IPS-15b (cell line): ENCODE measurements at regions not wholly inside any gene's neighbourhood (a gene's known extent, or its start where the extent isn't known, plus 50 kb on each side); places are given as distances from the start of the nearest gene placed in this dataset.
A peak's percentile ranks its signal among the peaks of the same experiment; 100 is the strongest.

ENCODE experiments used
- H3K27me3 ChIP-seq: one replicate; pipeline ENCODE4 v1.6.1; 2013; ENCODE audit warnings: low read length; ENCODE audit not compliant: control insufficient read depth, insufficient read depth
- H3K36me3 ChIP-seq: one replicate; pipeline ENCODE4 v1.6.1; 2013; ENCODE audit warnings: low read length; ENCODE audit not compliant: control insufficient read depth, insufficient read depth
- H3K4me1 ChIP-seq: one replicate; pipeline ENCODE4 v1.6.1; 2013; ENCODE audit warnings: mild to moderate bottlenecking, low read length; ENCODE audit not compliant: control insufficient read depth, insufficient read depth
- H3K4me3 ChIP-seq: one replicate; pipeline ENCODE4 v1.5.1; 2013; ENCODE audit warnings: low read depth, low read length
- H3K9ac ChIP-seq: one replicate; pipeline ENCODE4 v1.6.1; 2013; ENCODE audit warnings: low read depth, mild to moderate bottlenecking, low read length
- H3K9me3 ChIP-seq: one replicate; pipeline ENCODE4 v1.6.1; 2013; ENCODE audit warnings: mild to moderate bottlenecking, low read length; ENCODE audit not compliant: control insufficient read depth, insufficient read depth

- H3K9ac ChIP-seq = no peak overlapping the region
- H3K27me3 ChIP-seq = no peaks in the 10 kb centered on the region
- no peaks in the 10 kb centered on the region for H3K36me3 ChIP-seq
- peaks cover 4% of the 10 kb centered on the region for H3K4me1 ChIP-seq
- H3K9me3 ChIP-seq = no peaks in the 10 kb centered on the region
- no peak overlapping the region for H3K4me3 ChIP-seq
Measured at GRCh38 chr2:42969231-42970150, 177.1 kb upstream of the HAAO start.

DNA sequence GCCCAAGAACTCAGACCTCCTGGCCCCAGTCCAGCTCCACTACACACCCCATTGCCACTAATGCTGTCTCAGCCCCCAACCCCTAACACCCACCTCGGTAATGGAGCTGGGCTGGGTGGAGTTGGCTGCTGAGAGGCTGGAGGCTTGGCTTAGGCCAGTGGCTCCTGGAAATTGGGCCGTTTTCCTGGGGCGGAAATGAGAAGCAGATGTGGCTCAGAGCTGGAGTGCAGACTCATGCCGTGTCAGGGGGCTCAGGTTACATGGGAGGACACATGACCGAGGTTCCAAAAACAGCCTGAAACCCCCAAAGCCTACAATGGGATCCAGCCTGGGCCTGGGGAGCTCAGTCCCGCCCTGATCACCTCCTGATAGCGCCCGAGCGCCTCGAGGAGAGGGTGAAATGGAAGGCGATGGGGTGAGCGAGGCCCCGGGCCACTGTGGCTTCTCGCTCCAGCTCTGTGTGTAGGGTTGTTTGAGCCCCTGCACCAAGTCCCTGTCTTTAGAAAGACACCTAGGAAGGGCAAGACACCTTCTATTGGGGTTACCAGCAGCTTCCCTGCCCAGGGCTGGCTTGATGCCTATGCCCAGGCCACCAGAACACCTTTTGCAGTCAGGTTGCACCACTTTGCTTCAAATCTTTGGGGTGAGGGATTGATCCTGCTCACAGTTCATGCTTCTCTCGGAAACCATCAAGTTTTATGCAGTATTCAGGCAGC, 175.7 kb upstream of the HAAO start:
- H3K36me3 ChIP-seq = no peaks in the 10 kb centered on the region
- H3K4me3 ChIP-seq = no peak overlapping the region
- no peaks in the 10 kb centered on the region for H3K27me3 ChIP-seq
- no peaks in the 10 kb centered on the region for H3K4me1 ChIP-seq
- no peaks in the 10 kb centered on the region for H3K9me3 ChIP-seq
- no peak overlapping the region for H3K9ac ChIP-seq

GRCh38 chr2:42965910-42966309, 173.5 kb upstream of the HAAO start:
- no peak overlapping the region for H3K4me3 ChIP-seq
- H3K9ac ChIP-seq = no peak overlapping the region
- no peaks in the 10 kb centered on the region for H3K36me3 ChIP-seq
- H3K4me1 ChIP-seq = peaks cover 11% of the 10 kb centered on the region
- no peaks in the 10 kb centered on the region for H3K27me3 ChIP-seq
- no peaks in the 10 kb centered on the region for H3K9me3 ChIP-seq

GRCh38 chr2:42965196-42965595, 172.8 kb upstream of the HAAO start:
- Histone ChIP-seq H3K36me3 (peaks cover 1% of the 10 kb centered on the region), H3K9ac (no peak overlapping the region), H3K27me3 (no peaks in the 10 kb centered on the region)

DNA sequence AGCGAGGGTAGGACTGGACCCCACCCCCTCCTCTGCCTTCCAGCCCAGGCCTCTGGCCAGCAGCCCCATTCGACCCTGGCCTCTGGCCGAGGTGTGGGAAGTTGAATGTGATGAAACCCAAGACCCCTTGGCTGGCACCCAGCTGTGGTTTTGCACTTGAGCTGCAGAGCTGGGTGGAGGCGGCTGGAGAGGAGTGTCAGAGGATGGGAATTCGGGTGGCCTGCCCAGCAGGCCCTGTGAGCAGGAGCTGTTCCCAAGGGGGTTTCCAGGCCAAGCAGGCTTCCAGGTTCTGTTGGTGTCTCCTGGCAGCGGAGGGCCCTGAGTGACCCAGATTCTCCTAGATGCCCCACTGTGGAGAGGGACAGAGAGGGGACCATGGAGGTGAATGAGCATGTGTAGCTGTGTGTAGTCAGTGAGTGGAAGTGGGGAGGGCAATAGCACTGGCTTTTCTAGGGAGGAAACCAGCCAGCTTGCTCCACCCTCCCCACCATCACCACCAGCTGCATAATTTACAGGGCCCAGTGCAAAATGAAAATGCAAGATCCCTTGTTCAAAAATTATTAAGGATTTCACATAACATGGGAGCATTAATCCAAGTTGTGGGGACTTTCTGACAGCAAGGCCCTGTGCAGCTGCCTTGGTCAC, 172.2 kb upstream of the HAAO start:
- peaks cover 11% of the 10 kb centered on the region for H3K4me1 ChIP-seq

More at GRCh38 chr2:42965196-42965595, 172.8 kb upstream of the HAAO start:
- Histone ChIP-seq H3K4me1 (peaks cover 11% of the 10 kb centered on the region), H3K4me3 (no peak overlapping the region), H3K9me3 (no peaks in the 10 kb centered on the region)

DNA sequence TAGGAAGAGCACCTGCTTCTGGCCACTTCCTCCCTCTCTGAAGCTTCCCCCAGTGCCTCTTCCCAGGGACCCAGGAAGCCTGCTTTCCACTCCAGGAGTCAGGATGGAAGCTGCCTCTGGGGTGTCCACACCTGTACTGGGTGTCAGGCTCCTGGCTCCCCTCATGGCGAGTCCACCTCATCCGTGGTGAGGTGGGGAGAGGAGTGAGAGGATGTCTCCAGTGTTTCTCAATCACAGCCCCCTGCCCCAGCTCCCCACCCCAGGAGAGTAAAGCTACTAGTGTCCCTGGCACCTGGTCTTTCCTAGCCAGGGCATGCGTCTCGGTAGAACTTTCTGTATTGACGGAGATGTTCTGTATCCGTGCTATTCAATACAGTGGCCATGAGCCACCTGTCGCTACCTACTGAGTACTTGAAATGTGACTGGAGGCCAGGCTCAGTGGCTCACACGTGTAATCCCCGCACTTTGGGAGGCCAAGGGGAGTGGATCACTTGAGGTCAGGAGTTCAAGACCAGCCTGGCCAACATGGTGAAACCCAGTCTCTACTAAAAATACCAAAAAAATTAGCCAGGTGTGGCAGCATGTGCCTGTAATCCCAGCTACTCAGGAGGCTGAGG, 171.2 kb upstream of the HAAO start:
- Histone ChIP-seq H3K36me3 (peaks cover 2% of the 10 kb centered on the region), H3K9me3 (no peaks in the 10 kb centered on the region), H3K4me1 (peaks cover 11% of the 10 kb centered on the region), H3K4me3 (no peak overlapping the region), H3K27me3 (no peaks in the 10 kb centered on the region), H3K9ac (no peak overlapping the region)

More for the DNA sequence above, 172.2 kb upstream of the HAAO start:
- Histone ChIP-seq H3K27me3 (no peaks in the 10 kb centered on the region), H3K4me3 (no peak overlapping the region), H3K9me3 (no peaks in the 10 kb centered on the region), H3K9ac (no peak overlapping the region), H3K36me3 (peaks cover 2% of the 10 kb centered on the region)

- H3K4me1 ChIP-seq = peaks cover 14% of the 10 kb centered on the region
- H3K4me3 ChIP-seq = no peak overlapping the region
- H3K27me3 ChIP-seq = no peaks in the 10 kb centered on the region
- H3K9me3 ChIP-seq = no peaks in the 10 kb centered on the region
- H3K36me3 ChIP-seq = peaks cover 2% of the 10 kb centered on the region
- peak overlapping the region; percentile 18 for H3K9ac ChIP-seq
Measured at GRCh38 chr2:42962508-42962953, 170.1 kb upstream of the HAAO start.

DNA sequence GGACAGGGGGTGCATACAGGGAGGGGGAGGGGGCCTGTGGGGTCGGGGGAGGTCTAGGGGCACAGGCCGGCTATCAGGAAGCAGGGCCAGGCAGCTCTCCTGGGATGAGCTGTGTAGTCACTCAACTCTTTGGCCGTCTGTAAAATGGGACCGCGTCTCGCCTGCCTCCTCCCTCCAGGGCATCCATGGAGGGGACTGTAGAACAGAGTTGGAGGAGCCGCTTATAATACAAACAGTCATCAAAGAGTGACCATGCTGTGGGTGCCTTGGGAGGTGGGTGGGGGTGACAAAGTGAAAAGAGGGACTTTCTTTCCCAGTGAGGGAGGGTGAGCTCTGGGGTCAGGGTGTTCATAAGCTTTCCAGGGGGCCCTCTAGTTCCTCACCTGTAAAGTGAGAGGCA, 169.6 kb upstream of the HAAO start:
- Histone ChIP-seq H3K9ac (no peak overlapping the region), H3K4me1 (peaks cover 18% of the 10 kb centered on the region)

GRCh38 chr2:42961385-42961811, 169.0 kb upstream of the HAAO start:
- Histone ChIP-seq H3K9me3 (no peaks in the 10 kb centered on the region), H3K4me1 (peaks cover 18% of the 10 kb centered on the region), H3K4me3 (no peak overlapping the region), H3K27me3 (no peaks in the 10 kb centered on the region), H3K36me3 (peaks cover 2% of the 10 kb centered on the region), H3K9ac (no peak overlapping the region)

More for the DNA sequence above, 169.6 kb upstream of the HAAO start:
- peaks cover 2% of the 10 kb centered on the region for H3K36me3 ChIP-seq
- no peak overlapping the region for H3K4me3 ChIP-seq
- H3K27me3 ChIP-seq = no peaks in the 10 kb centered on the region
- no peaks in the 10 kb centered on the region for H3K9me3 ChIP-seq

DNA sequence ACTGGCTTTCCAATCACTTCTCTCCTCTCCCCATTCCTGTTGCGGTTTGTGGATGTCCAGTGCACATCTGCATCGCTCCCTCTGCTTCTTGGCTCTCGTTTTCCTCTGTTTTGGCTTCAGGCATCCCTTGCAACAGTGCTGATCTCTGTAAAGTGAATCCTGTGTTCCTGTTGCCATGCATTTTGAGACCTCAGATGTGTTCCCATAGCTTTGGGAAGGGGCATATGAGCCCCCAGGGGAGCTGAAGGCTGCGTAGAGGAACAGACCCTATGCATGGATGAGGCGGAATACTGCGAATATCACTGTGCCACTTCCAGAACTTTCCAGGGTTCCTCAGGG, 168.4 kb upstream of the HAAO start:
- Histone ChIP-seq H3K36me3 (peaks cover 2% of the 10 kb centered on the region), H3K9ac (no peak overlapping the region), H3K9me3 (no peaks in the 10 kb centered on the region), H3K4me1 (peaks cover 18% of the 10 kb centered on the region), H3K4me3 (no peak overlapping the region), H3K27me3 (no peaks in the 10 kb centered on the region)
